GM23248 (cell line): ENCODE measurements at regions not wholly inside any gene's neighbourhood (a gene's known extent, or its start where the extent isn't known, plus 50 kb on each side); places are given as distances from the start of the nearest gene placed in this dataset.

Experiments used
- EZH2 ChIP-seq: fragments of 200-600 bp; sonication (generic); IDR thresholded peaks from 2 replicates; pipeline ENCODE4 v1.6.1; 2018; ENCODE audit warnings: antibody characterized with exemption, mild to moderate bottlenecking; ENCODE audit not compliant: insufficient read depth, poor library complexity, severe bottlenecking
- EZH2phosphoT487 ChIP-seq: fragments of 200-600 bp; sonication (generic); IDR thresholded peaks from 2 replicates; pipeline ENCODE4 v1.6.1; 2018; ENCODE audit warnings: antibody characterized with exemption, moderate library complexity, mild to moderate bottlenecking, low read depth; ENCODE audit not compliant: insufficient read depth

DNA sequence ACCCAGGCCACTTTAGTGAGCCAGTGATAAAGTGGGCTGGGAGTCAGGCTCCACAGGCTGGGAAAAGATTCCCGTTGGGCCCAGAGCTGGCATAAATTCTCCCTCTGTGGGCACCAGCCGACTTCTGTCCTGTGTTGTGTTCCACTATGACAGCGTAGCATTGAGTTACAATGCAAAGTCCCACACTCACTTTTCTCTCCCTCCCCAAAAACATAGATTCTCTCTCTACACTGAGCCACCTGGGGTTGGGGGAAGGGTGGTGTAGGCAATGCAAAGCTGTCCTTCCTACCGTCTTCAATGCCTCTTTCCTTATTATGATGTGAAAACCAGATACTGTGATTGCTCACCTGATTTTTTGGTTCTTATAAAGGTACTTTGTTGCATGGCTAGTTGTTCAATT lies 566.2 kb downstream of the RAPGEF2 start:
- TF ChIP-seq EZH2phosphoT487 (no peak), EZH2 (no peak)
